Neural progenitor cell (in vitro differentiated cells): ENCODE measurements at regions not wholly inside any gene's neighbourhood (a gene's known extent, or its start where the extent isn't known, plus 50 kb on each side); places are given as distances from the start of the nearest gene placed in this dataset.

Source experiments
- CTCF ChIP-seq: fragments of 200-600 bp; sonication (generic); IDR thresholded peaks from 2 replicates; pipeline ENCODE4 v1.5.1; 2017; ENCODE audit warnings: antibody characterized with exemption, mild to moderate bottlenecking
- EZH2phosphoT487 ChIP-seq: fragments of 200-600 bp; sonication (generic); IDR thresholded peaks from 2 replicates; pipeline ENCODE4 v1.6.1; 2017; ENCODE audit warnings: antibody characterized with exemption

GRCh38 chr1:96464522-96464921 is 257.1 kb upstream of the PTBP2 start:
- TF ChIP-seq CTCF (no peak), EZH2phosphoT487 (no peak)
